ENCODE measurements at regions not wholly inside any gene's neighbourhood (a gene's known extent, or its start where the extent isn't known, plus 50 kb on each side); places are given as distances from the start of the nearest gene placed in this dataset.
A peak's percentile ranks its signal among the peaks of the same experiment; 100 is the strongest.

DNA sequence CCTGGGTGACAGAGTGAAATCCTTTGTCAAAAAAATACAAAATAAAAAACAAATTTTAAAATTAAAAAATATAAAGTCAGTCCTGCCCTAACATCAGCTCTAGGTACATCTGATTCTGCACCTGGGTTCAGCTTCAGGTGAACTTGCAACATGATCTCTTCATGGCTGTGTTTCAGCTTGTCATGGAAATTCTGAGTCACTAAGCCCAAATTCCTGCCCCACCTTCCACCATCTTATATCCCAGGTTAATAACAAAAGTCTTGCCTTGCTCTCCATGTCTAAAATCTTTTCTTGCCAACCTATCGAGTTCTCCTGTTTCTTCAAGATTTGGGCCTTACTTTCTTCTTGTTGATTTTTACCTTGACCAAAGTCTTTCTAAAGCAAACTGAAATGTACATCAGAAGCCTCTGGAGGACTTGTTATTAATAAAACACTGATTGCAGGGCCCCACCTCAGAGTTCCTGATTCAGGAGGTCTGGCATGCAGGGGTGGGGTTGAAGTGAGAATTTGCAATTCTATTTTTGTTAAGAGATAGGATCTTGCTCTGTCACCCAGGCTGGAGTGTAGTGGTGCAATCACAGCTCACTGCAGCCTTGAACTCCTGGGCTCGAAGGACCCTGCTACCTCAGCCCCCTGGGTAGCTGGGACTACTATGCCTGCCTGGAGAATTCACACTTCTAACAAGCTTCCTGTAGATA, 125.8 kb upstream of the VCX3A start:
- no peak for FAIRE-seq
- no peak for TF ChIP-seq CTCF (IDR thresholded peaks at IDR 0.05; ENCODE audit: insufficient read depth, low read length, severe bottlenecking)
- peak; percentile 87 for DNase-seq (ENCODE audit: low read depth)
- Histone ChIP-seq H3K4me3 (ENCODE audit: low read depth, low read length) (no peak overlapping the region), H3K36me3 (ENCODE audit: control insufficient read depth, insufficient read depth, low read length) (no peaks in the 10 kb centered on the region), H3K27me3 (ENCODE audit: control insufficient read depth, insufficient read depth, low read length) (no peaks in the 10 kb centered on the region)

GRCh38 chrX:6645216-6645615, 110.3 kb upstream of the VCX3A start:
- Histone ChIP-seq H3K27me3 (ENCODE audit: control insufficient read depth, insufficient read depth, low read length) (no peaks in the 10 kb centered on the region), H3K4me3 (ENCODE audit: low read depth, low read length) (no peak overlapping the region), H3K36me3 (ENCODE audit: control insufficient read depth, insufficient read depth, low read length) (no peaks in the 10 kb centered on the region)
- TF ChIP-seq CTCF (IDR thresholded peaks at IDR 0.05; ENCODE audit: insufficient read depth, low read length, severe bottlenecking): no peak
- no peak for FAIRE-seq
- no peak for DNase-seq (ENCODE audit: low read depth)

DNA sequence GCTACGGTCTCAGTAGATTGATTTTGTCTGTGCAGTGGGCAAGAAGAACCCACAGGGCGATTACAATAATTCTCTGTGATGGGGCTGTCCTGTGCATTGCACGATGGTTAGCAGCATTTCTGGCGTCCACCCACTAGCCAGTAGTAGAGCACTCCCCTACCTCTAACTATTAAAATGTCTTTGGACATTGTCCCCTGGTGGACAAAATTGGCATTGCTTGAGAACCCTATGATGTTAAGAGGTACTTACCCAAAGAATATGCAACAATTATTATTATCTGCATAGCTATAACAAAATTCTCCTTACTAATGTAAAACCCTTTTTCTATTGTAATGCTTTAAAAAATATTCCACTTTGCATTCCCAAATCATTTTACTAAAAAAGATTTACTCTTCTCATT, 109.5 kb upstream of the VCX3A start:
- FAIRE-seq: no peak
- Histone ChIP-seq H3K27me3 (ENCODE audit: control insufficient read depth, insufficient read depth, low read length) (no peaks in the 10 kb centered on the region), H3K4me3 (ENCODE audit: low read depth, low read length) (no peak overlapping the region), H3K36me3 (ENCODE audit: control insufficient read depth, insufficient read depth, low read length) (no peaks in the 10 kb centered on the region)
- TF ChIP-seq CTCF (IDR thresholded peaks at IDR 0.05; ENCODE audit: insufficient read depth, low read length, severe bottlenecking): no peak
- DNase-seq (ENCODE audit: low read depth): no peak

DNA sequence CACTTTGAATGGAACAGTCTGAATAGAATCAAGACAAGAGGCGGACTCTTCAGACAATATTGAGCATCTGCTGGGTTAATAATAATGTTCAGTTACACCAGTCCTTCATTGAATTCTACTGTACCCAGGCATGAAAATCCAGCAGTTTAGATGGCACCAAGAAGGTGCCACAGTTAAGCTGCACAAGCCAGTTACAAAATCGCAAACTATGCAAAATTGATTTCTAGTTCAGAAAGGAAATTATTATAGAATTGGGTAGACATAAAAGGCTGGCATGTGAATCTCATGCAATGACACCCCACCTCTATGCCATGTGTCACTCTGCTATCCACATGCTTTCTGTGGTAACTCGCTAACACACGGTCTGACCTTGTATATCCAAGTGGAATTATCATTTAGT, 105.8 kb upstream of the VCX3A start:
- Histone ChIP-seq H3K27me3 (ENCODE audit: control insufficient read depth, insufficient read depth, low read length) (no peaks in the 10 kb centered on the region), H3K4me3 (ENCODE audit: low read depth, low read length) (no peak overlapping the region), H3K36me3 (ENCODE audit: control insufficient read depth, insufficient read depth, low read length) (no peaks in the 10 kb centered on the region)
- DNase-seq (ENCODE audit: low read depth): no peak
- FAIRE-seq: no peak
- no peak for TF ChIP-seq CTCF (IDR thresholded peaks at IDR 0.05; ENCODE audit: insufficient read depth, low read length, severe bottlenecking)

- no peak for FAIRE-seq
- no peak overlapping the region for H3K4me3 ChIP-seq (ENCODE audit: low read depth, low read length)
- no peak for DNase-seq (ENCODE audit: low read depth)
- no peaks in the 10 kb centered on the region for H3K27me3 ChIP-seq (ENCODE audit: control insufficient read depth, insufficient read depth, low read length)
- no peak for TF ChIP-seq CTCF (IDR thresholded peaks at IDR 0.05; ENCODE audit: insufficient read depth, low read length, severe bottlenecking)
- no peaks in the 10 kb centered on the region for H3K36me3 ChIP-seq (ENCODE audit: control insufficient read depth, insufficient read depth, low read length)
These were observed 79.6 kb upstream of the VCX3A start for GRCh38 chrX:6614506-6614905.
